ENCODE measurements at regions not wholly inside any gene's neighbourhood (a gene's known extent, or its start where the extent isn't known, plus 50 kb on each side); places are given as distances from the start of the nearest gene placed in this dataset.

GRCh38 chr18:24933345-24933744 lies 418.6 kb downstream of the ZNF521 start:
- no peak overlapping the region for H3K4me3 ChIP-seq
- no peaks in the 10 kb centered on the region for H3K36me3 ChIP-seq
- no peak for DNase-seq
- ATAC-seq (ENCODE audit: low FRiP score in 2 of 2), result no peak
- H3K4me1 ChIP-seq, result no peaks in the 10 kb centered on the region
- no peak overlapping the region for H3K27ac ChIP-seq
- no peaks in the 10 kb centered on the region for H3K9me3 ChIP-seq
- WGBS, 2 donors, result 93 to 95% methylated on average over 3 of the region's 3 CpGs
- no peaks in the 10 kb centered on the region for H3K27me3 ChIP-seq
- TF ChIP-seq CTCF (IDR thresholded peaks at IDR 0.05) (no peak), EP300 (IDR thresholded peaks at IDR 0.05) (no peak), POLR2A (IDR thresholded peaks at IDR 0.05) (no peak), POLR2AphosphoS5 (IDR thresholded peaks at IDR 0.05) (no peak)

GRCh38 chr18:24934258-24934932 lies 417.6 kb downstream of the ZNF521 start:
- no peak overlapping the region for H3K4me3 ChIP-seq
- no peaks in the 10 kb centered on the region for H3K36me3 ChIP-seq
- H3K9me3 ChIP-seq, result no peaks in the 10 kb centered on the region
- H3K4me1 ChIP-seq, result no peaks in the 10 kb centered on the region
- DNase-seq (no peak), ATAC-seq (ENCODE audit: low FRiP score in 2 of 2) (no peak)
- no peak for TF ChIP-seq EP300 (IDR thresholded peaks at IDR 0.05)
- no peak for TF ChIP-seq POLR2A (IDR thresholded peaks at IDR 0.05)
- no peak for TF ChIP-seq CTCF (IDR thresholded peaks at IDR 0.05)
- no peak for TF ChIP-seq POLR2AphosphoS5 (IDR thresholded peaks at IDR 0.05)
- no peaks in the 10 kb centered on the region for H3K27me3 ChIP-seq
- 87 to 91% methylated on average over 7 of the region's 7 CpGs for WGBS, 2 donors
- no peak overlapping the region for H3K27ac ChIP-seq

- TF ChIP-seq POLR2AphosphoS5 (IDR thresholded peaks at IDR 0.05), result no peak
- H3K4me3 ChIP-seq, result no peak overlapping the region
These were observed 417.0 kb downstream of the ZNF521 start for GRCh38 chr18:24935008-24935407.

GRCh38 chr18:24935896-24936295 lies 416.1 kb downstream of the ZNF521 start:
- ATAC-seq (ENCODE audit: low FRiP score in 2 of 2) (no peak), DNase-seq (no peak)
- Histone ChIP-seq H3K36me3 (no peaks in the 10 kb centered on the region), H3K4me3 (no peak overlapping the region), H3K27me3 (no peaks in the 10 kb centered on the region), H3K9me3 (no peaks in the 10 kb centered on the region), H3K27ac (no peak overlapping the region), H3K4me1 (no peaks in the 10 kb centered on the region)
- WGBS, 2 donors, result 64 to 83% methylated on average over 1 of the region's 1 CpG
- TF ChIP-seq CTCF (IDR thresholded peaks at IDR 0.05) (no peak), POLR2A (IDR thresholded peaks at IDR 0.05) (no peak), POLR2AphosphoS5 (IDR thresholded peaks at IDR 0.05) (no peak), EP300 (IDR thresholded peaks at IDR 0.05) (no peak)

More at GRCh38 chr18:24935008-24935407, 417.0 kb downstream of the ZNF521 start:
- DNase-seq (no peak), ATAC-seq (ENCODE audit: low FRiP score in 2 of 2) (no peak)
- Histone ChIP-seq H3K4me1 (no peaks in the 10 kb centered on the region), H3K36me3 (no peaks in the 10 kb centered on the region), H3K27ac (no peak overlapping the region), H3K9me3 (no peaks in the 10 kb centered on the region), H3K27me3 (no peaks in the 10 kb centered on the region)
- 90 to 97% methylated on average over 4 of the region's 4 CpGs for WGBS, 2 donors

GRCh38 chr18:24936691-24937090 lies 415.3 kb downstream of the ZNF521 start:
- no peak for TF ChIP-seq POLR2AphosphoS5 (IDR thresholded peaks at IDR 0.05)
- no peak for TF ChIP-seq EP300 (IDR thresholded peaks at IDR 0.05)
- TF ChIP-seq POLR2A (IDR thresholded peaks at IDR 0.05), result no peak
- no peak for TF ChIP-seq CTCF (IDR thresholded peaks at IDR 0.05)
- DNase-seq, result no peak
- H3K27ac ChIP-seq, result no peak overlapping the region
- WGBS, 2 donors, result 71 to 72% methylated on average over 3 of the region's 3 CpGs
- no peak for ATAC-seq (ENCODE audit: low FRiP score in 2 of 2)
- H3K4me1 ChIP-seq, result no peaks in the 10 kb centered on the region
- H3K36me3 ChIP-seq, result no peaks in the 10 kb centered on the region
- H3K9me3 ChIP-seq, result no peaks in the 10 kb centered on the region
- H3K27me3 ChIP-seq, result no peaks in the 10 kb centered on the region
- no peak overlapping the region for H3K4me3 ChIP-seq
